Ovary (tissue), 3 donors: ENCODE measurements at regions not wholly inside any gene's neighbourhood (a gene's known extent, or its start where the extent isn't known, plus 50 kb on each side); places are given as distances from the start of the nearest gene placed in this dataset.

Source experiments
- EP300 ChIP-seq: sonication (generic); formaldehyde crosslinking; IDR thresholded peaks from one replicate; pipeline ENCODE4 v1.6.1; 2017; ENCODE audit warnings: antibody characterized with exemption
- POLR2A ChIP-seq: fragments of 450-650 bp; IDR thresholded peaks from one replicate; pipeline ENCODE4 v1.6.1; 2017; ENCODE audit warnings: antibody characterized with exemption, mild to moderate bottlenecking, moderate library complexity
- TF ChIP-seq, protein P1 (sequence below), 3 donors: fragments of 450-650 bp in 2 of 3; fragments of 200-600 bp in 1 of 3; IDR thresholded peaks; one replicate each; pipeline versions ENCODE4 v1.5.1 to v1.8.0; 2016 to 2022; ENCODE audit warnings: antibody characterized with exemption in 3 of 3, mild to moderate bottlenecking in 1 of 3
- donor health status: DM: no; HTN: no; CAD: no.

- TF ChIP-seq, protein P1, sequence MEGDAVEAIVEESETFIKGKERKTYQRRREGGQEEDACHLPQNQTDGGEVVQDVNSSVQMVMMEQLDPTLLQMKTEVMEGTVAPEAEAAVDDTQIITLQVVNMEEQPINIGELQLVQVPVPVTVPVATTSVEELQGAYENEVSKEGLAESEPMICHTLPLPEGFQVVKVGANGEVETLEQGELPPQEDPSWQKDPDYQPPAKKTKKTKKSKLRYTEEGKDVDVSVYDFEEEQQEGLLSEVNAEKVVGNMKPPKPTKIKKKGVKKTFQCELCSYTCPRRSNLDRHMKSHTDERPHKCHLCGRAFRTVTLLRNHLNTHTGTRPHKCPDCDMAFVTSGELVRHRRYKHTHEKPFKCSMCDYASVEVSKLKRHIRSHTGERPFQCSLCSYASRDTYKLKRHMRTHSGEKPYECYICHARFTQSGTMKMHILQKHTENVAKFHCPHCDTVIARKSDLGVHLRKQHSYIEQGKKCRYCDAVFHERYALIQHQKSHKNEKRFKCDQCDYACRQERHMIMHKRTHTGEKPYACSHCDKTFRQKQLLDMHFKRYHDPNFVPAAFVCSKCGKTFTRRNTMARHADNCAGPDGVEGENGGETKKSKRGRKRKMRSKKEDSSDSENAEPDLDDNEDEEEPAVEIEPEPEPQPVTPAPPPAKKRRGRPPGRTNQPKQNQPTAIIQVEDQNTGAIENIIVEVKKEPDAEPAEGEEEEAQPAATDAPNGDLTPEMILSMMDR (IDR thresholded peaks at IDR 0.05), result no peak
- no peak for TF ChIP-seq POLR2A
- TF ChIP-seq EP300, result no peak
Observed at GRCh38 chr3:11928381-11928780, 75.8 kb upstream of the SYN2 start.
